Neural cell (in vitro differentiated cells): ENCODE measurements at regions not wholly inside any gene's neighbourhood (a gene's known extent, or its start where the extent isn't known, plus 50 kb on each side); places are given as distances from the start of the nearest gene placed in this dataset.

Source experiments
- CTCF ChIP-seq: fragments of 450-650 bp; IDR thresholded peaks from 2 replicates; pipeline ENCODE4 v1.5.1; 2014; ENCODE audit warnings: antibody characterized with exemption, mild to moderate bottlenecking, moderate library complexity; ENCODE audit not compliant: poor library complexity, severe bottlenecking
- EP300 ChIP-seq: fragments of 450-650 bp; conservative IDR thresholded peaks from 2 replicates; pipeline ENCODE4 v1.6.1; 2014; ENCODE audit warnings: antibody characterized with exemption, mild to moderate bottlenecking, moderate library complexity; ENCODE audit not compliant: poor library complexity, severe bottlenecking
- EZH2 ChIP-seq: fragments of 200-600, 300-800 bp; shearing (Covaris generic), sonication (generic); IDR thresholded peaks from 2 replicates; pipeline ENCODE4 v1.6.1; 2014; ENCODE audit warnings: antibody characterized with exemption, low read length, borderline replicate concordance, mild to moderate bottlenecking; ENCODE audit not compliant: insufficient read depth, poor library complexity, severe bottlenecking
- MXI1 ChIP-seq: fragments of 450-650 bp; conservative IDR thresholded peaks from 2 replicates; pipeline ENCODE4 v1.6.1; 2014; ENCODE audit warnings: antibody characterized with exemption, mild to moderate bottlenecking; ENCODE audit not compliant: poor library complexity, severe bottlenecking
- RAD21 ChIP-seq: fragments of 450-650 bp; conservative IDR thresholded peaks from 2 replicates; pipeline ENCODE4 v1.6.1; 2014; ENCODE audit warnings: antibody characterized with exemption, mild to moderate bottlenecking, moderate library complexity

GRCh38 chr12:124487834-124488165 is 79.6 kb downstream of the NCOR2 start:
- TF ChIP-seq CTCF (no peak), EZH2 (no peak), RAD21 (no peak), MXI1 (no peak), EP300 (no peak)
